Ishikawa (cell line): ENCODE measurements at regions not wholly inside any gene's neighbourhood (a gene's known extent, or its start where the extent isn't known, plus 50 kb on each side); places are given as distances from the start of the nearest gene placed in this dataset.

Experiments used
- CEBPB ChIP-seq: IDR thresholded peaks from 2 replicates; pipeline ENCODE4 v1.6.1; 2012
- CREB1 ChIP-seq: IDR thresholded peaks from 2 replicates; pipeline ENCODE4 v1.6.1; 2012; ENCODE audit warnings: low read depth
- EGR1 ChIP-seq: IDR thresholded peaks from 2 replicates; pipeline ENCODE4 v1.6.1; 2012
- EP300 ChIP-seq: IDR thresholded peaks from 2 replicates; pipeline ENCODE4 v1.6.1; 2012; ENCODE audit warnings: borderline replicate concordance
- FOXM1 ChIP-seq: IDR thresholded peaks from 2 replicates; pipeline ENCODE4 v1.6.1; 2012; ENCODE audit warnings: low read depth, borderline replicate concordance
- NFIC ChIP-seq: IDR thresholded peaks from 2 replicates; pipeline ENCODE4 v1.6.1; 2012
- RAD21 ChIP-seq: IDR thresholded peaks from 2 replicates; pipeline ENCODE4 v1.6.1; 2012; ENCODE audit warnings: low read depth
- TAF1 ChIP-seq: IDR thresholded peaks from 2 replicates; pipeline ENCODE4 v1.6.1; 2012; ENCODE audit warnings: low read depth, mild to moderate bottlenecking
- TCF12 ChIP-seq: IDR thresholded peaks from 2 replicates; pipeline ENCODE4 v1.6.1; 2012; ENCODE audit warnings: low read depth
- TEAD4 ChIP-seq: IDR thresholded peaks from 2 replicates; pipeline ENCODE4 v1.6.1; 2012
- YY1 ChIP-seq: IDR thresholded peaks from 2 replicates; pipeline ENCODE4 v1.6.1; 2012; ENCODE audit warnings: low read depth
- ZBTB7A ChIP-seq: IDR thresholded peaks from 2 replicates; pipeline ENCODE4 v1.6.1; 2012; ENCODE audit warnings: low read depth
- TF ChIP-seq, protein P1 (sequence below): IDR thresholded peaks from 2 replicates; pipeline ENCODE4 v1.6.1; 2012
- TF ChIP-seq, protein P2 (sequence below): IDR thresholded peaks from 2 replicates; pipeline ENCODE4 v1.6.1; 2012; ENCODE audit warnings: low read depth, mild to moderate bottlenecking
- TF ChIP-seq, protein P3 (sequence below): IDR thresholded peaks from 2 replicates; pipeline ENCODE4 v1.6.1; 2012

DNA sequence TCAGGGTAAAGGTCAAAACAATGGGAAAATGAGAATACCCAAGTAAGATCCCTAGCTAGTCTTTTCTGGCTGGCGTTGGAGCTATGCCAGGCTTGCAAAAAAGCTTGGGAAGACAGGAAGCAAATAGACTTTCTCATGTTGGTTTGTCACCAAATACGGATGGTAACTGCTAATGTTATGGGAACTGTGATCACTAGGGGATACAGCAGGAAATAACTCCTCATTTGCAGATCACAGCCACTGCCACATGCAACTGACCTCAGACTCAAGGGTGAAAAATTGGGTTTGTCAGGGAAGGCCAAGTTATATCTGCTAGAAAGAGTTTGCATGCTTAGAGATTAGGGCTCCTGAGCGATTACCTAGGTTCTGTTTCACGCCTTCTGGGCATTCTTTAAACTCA is 162.9 kb downstream of the NHLRC3 start:
- no peak for TF ChIP-seq CREB1
- TF ChIP-seq, protein P1, sequence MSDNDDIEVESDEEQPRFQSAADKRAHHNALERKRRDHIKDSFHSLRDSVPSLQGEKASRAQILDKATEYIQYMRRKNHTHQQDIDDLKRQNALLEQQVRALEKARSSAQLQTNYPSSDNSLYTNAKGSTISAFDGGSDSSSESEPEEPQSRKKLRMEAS: no peak
- TF ChIP-seq RAD21: no peak
- TF ChIP-seq NFIC: no peak
- no peak for TF ChIP-seq EGR1
- TF ChIP-seq, protein P2, sequence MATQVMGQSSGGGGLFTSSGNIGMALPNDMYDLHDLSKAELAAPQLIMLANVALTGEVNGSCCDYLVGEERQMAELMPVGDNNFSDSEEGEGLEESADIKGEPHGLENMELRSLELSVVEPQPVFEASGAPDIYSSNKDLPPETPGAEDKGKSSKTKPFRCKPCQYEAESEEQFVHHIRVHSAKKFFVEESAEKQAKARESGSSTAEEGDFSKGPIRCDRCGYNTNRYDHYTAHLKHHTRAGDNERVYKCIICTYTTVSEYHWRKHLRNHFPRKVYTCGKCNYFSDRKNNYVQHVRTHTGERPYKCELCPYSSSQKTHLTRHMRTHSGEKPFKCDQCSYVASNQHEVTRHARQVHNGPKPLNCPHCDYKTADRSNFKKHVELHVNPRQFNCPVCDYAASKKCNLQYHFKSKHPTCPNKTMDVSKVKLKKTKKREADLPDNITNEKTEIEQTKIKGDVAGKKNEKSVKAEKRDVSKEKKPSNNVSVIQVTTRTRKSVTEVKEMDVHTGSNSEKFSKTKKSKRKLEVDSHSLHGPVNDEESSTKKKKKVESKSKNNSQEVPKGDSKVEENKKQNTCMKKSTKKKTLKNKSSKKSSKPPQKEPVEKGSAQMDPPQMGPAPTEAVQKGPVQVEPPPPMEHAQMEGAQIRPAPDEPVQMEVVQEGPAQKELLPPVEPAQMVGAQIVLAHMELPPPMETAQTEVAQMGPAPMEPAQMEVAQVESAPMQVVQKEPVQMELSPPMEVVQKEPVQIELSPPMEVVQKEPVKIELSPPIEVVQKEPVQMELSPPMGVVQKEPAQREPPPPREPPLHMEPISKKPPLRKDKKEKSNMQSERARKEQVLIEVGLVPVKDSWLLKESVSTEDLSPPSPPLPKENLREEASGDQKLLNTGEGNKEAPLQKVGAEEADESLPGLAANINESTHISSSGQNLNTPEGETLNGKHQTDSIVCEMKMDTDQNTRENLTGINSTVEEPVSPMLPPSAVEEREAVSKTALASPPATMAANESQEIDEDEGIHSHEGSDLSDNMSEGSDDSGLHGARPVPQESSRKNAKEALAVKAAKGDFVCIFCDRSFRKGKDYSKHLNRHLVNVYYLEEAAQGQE: no peak
- TF ChIP-seq YY1: no peak
- TF ChIP-seq ZBTB7A: no peak
- no peak for TF ChIP-seq TEAD4
- TF ChIP-seq CEBPB: no peak
- TF ChIP-seq FOXM1: no peak
- TF ChIP-seq TCF12: no peak
- no peak for TF ChIP-seq EP300
- TF ChIP-seq, protein P3, sequence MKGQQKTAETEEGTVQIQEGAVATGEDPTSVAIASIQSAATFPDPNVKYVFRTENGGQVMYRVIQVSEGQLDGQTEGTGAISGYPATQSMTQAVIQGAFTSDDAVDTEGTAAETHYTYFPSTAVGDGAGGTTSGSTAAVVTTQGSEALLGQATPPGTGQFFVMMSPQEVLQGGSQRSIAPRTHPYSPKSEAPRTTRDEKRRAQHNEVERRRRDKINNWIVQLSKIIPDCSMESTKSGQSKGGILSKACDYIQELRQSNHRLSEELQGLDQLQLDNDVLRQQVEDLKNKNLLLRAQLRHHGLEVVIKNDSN: no peak
- TF ChIP-seq TAF1: no peak

DNA sequence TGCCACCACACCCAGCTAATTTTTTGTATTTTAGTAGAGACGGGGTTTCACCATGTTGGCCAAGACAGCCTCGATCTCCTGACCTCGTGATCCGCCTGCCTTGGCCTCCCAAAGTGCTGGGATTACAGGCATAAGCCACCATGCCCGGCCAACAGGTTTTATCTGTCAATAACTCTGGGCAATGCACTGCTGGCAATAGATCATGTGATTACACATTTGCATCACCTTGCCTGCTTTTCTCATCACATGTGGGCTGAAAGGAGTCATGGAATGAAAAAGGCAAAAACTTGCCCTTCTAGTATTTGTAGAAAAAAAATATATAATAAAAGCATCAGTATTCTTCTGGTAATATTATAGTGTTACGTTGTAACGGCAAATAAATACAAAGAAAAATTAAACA is 164.5 kb downstream of the NHLRC3 start:
- TF ChIP-seq NFIC (no peak), CEBPB (no peak)
- TF ChIP-seq, protein P3: no peak

DNA sequence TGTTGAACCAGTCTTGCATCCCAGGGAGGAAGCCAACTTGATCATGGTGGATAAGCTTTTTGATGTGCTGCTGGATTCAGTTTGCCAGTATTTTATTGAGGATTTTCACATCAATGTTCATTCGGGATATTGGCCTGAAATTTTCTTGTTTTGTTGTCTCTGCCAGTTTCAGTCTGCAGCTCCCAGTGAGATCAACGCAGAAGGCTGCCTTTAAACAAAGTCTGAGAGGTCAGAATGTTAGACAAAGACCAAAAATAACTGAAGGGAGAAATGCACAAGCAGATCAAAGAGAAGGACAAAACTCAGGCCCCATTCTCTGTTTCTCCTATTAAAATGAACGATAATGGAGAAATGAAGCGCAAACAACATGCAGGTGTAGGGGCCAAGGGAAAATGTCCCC is 170.4 kb downstream of the NHLRC3 start:
- no peak for TF ChIP-seq EGR1
- TF ChIP-seq YY1: no peak
- TF ChIP-seq, protein P3: no peak
- TF ChIP-seq, protein P1: no peak
- no peak for TF ChIP-seq FOXM1
- TF ChIP-seq RAD21: no peak
- TF ChIP-seq TEAD4: no peak
- TF ChIP-seq TCF12: no peak
- TF ChIP-seq CREB1: no peak

DNA sequence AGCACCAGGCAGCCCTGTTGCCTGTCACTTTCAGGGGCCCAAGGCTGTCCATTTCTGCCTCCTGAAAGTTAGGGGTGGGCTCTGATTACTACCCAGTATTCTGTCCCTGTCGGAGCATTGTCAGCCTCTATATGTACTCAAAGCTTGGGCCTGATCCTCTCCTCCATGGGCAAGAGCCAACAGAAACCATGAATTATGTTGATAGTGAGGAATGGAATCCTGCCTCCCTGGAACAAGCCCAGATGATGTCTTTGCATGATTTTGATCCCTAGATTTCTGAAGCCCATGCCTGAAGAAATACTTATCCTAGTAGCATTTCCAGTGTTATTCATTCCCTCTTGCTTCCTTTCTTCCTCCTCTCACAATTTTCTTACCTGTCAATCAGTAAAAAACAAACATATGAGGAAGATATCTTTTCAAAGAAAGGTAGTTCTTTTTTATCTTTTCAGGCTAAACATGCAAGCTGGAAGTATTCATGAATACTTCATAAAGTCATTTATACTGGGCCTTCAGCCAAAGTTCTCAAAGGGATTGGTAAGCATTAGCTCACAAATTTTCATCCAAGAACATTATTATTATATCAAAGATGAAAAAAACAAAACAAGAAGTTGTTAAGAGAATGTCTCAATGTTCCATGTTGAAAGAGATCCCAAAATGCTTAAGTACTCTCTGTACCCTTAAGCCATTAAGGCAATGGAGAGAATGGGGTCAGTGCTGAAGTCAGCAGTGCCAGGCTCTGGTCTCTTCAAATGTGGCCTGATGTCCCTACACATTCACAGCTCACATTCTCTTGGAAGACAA is 171.7 kb downstream of the NHLRC3 start:
- TF ChIP-seq TCF12 (no peak), FOXM1 (no peak), NFIC (no peak), ZBTB7A (no peak), EP300 (no peak), CREB1 (no peak), EGR1 (no peak), YY1 (no peak), RAD21 (no peak)
- TF ChIP-seq, protein P1: no peak
- TF ChIP-seq, protein P2: no peak

DNA sequence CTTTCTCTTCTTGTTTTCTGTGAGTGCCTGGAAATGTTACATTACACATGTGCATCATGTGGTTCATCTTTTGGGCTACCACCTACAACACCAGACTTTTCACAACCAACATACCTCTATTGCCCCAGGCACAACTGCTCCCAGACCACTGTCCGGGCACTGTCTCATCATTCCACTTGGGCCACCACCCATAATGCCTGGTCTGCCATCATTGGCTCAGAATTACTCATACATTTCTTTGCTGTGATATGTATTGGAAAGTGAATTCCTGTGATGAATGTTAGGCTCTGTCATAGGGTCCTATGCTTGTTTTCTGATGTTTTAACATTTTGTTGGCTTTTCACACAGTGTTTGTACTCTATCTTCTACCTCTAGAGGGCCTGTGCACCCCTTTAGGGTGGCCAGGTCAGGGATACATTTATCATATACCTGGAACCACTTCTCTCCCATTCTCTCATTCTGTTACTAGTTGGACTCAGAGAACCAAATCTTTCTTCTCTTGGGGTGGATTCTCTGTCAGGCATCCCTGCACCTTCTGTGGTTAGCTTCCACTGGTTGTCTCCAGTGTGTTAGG is 172.8 kb downstream of the NHLRC3 start:
- TF ChIP-seq NFIC (no peak), CREB1 (no peak), RAD21 (no peak), YY1 (no peak), EGR1 (no peak), ZBTB7A (no peak), CEBPB (no peak)
- TF ChIP-seq, protein P2: no peak
- TF ChIP-seq, protein P3: no peak
